GM12865 (cell line): ENCODE measurements at regions not wholly inside any gene's neighbourhood (a gene's known extent, or its start where the extent isn't known, plus 50 kb on each side); places are given as distances from the start of the nearest gene placed in this dataset.

ENCODE experiments used
- DNase-seq: peaks from one replicate; pipeline ENCODE4 v3.0.0; 2010; ENCODE audit warnings: low read depth
- H3K4me3 ChIP-seq: 2 replicates; pipeline ENCODE4 v1.5.1; 2011; ENCODE audit warnings: mild to moderate bottlenecking, low read depth, low read length, control low read depth
- CTCF ChIP-seq: IDR thresholded peaks from 2 replicates; pipeline ENCODE4 v1.5.1; 2011; ENCODE audit warnings: low read length, control low read depth, low read depth, inconsistent platforms; ENCODE audit not compliant: insufficient read depth; ENCODE audit errors: missing control alignments

GRCh38 chr13:80599765-80600164 lies 258.8 kb upstream of the SPRY2 start:
- H3K4me3 ChIP-seq, result no peak overlapping the region
- DNase-seq, result no peak
- TF ChIP-seq CTCF, result no peak

DNA sequence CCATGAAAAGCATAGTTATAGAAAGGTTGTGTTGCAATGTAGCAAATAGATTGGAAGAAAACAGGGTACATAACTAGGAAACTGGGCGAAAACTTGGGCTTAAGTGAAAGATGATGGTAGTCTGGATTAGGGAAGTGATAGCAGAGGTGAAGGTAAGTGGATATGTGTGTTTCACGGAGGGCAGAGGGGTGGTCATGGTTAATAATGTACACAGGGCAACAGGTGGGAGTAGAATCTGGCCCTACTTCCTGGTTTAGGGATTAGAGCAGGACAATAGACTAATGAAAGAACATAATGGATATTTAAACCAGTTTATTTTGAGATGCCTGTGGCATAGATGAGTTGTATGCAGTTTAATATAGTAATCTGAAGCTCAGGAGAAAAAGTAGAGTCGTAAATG lies 257.3 kb upstream of the SPRY2 start:
- H3K4me3 ChIP-seq, result no peak overlapping the region

DNA sequence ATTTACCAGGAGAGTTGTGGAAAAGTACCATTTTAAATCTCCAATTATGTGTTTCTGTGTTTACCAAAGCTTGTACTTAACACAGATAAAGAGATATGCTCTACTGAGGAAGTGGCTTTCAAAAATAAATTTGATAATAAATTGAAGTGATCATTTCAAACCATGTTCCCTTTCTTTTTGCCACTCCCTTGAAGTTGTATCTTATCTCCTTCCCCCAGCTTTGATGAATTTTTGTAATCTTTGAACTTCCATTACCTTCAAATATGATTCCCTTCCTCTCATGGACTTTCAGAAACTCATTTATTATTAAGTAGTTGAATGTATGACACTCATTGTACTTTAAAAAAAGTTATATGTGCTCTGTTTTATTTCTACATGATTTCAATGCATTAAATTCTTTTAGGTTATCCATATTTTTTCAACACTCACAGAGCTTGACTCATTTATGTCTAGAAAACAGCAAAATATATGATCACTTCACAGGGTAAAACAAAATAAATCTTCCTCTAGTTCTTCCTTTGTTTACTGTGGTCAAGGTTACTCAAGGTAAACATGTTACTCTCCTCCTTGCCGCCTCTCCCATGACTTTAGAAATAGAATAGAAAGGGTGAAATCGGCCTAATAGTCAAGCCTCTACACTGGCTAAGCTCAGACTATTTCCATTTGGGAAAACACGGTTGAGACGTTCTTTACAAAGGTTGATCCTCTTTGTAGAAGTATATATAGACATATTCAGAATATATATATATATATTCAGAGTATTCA lies 251.2 kb upstream of the SPRY2 start:
- DNase-seq, result no peak
- no peak overlapping the region for H3K4me3 ChIP-seq
- no peak for TF ChIP-seq CTCF

More for the DNA sequence above, 257.3 kb upstream of the SPRY2 start:
- DNase-seq, result no peak
- TF ChIP-seq CTCF, result no peak

DNA sequence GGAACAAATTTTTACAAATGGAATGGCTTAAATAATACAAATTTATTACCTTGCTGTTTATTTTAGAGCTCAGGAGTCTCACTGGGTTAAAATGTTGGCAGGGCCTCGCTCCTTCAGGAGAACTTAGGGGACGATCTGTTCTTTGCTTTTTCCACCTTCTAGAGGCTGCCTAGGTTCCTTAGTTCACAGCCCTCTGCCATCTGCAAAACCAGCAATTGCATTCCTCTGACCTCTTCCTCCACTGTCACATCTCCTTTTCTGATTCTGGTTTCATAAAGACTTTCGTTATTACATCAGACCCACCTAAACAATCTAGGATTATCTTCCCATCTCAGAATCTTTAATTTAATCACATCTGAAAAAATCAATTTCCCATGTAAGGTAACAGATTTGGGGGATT lies 249.6 kb upstream of the SPRY2 start:
- no peak for TF ChIP-seq CTCF
- H3K4me3 ChIP-seq, result no peak overlapping the region
- DNase-seq, result no peak

GRCh38 chr13:80586356-80586755 lies 245.4 kb upstream of the SPRY2 start:
- no peak for TF ChIP-seq CTCF
- H3K4me3 ChIP-seq, result no peak overlapping the region
- no peak for DNase-seq

- no peak overlapping the region for H3K4me3 ChIP-seq
- no peak for DNase-seq
- no peak for TF ChIP-seq CTCF
These were observed 244.6 kb upstream of the SPRY2 start for GRCh38 chr13:80585531-80585930.

DNA sequence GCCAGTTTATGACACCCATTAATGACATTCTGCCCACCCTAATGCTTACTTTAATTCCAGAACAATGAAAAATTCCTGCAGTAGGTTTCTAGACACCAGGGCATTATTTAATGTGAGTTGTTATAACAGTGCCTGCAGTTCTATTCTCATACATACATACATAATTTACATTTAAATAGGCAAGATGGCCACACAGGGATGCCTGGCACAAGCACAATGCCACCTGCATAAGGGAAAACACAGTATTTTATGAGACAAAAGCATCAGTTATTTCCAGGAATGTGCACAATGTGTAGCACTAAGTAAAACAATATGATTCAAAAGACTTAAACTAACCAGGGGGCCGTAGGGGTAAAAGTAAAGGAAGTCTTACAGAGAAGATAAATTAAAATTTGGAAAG lies 243.9 kb upstream of the SPRY2 start:
- DNase-seq, result no peak
- no peak for TF ChIP-seq CTCF
- H3K4me3 ChIP-seq, result no peak overlapping the region
